Activated CD8-positive, alpha-beta memory T cell treated with anti-CD3 and anti-CD28 coated beads, Interleukin-2, amount 10 ng/mL, durations not matched to agents 7 days and 5 days (primary cell): ENCODE measurements at regions not wholly inside any gene's neighbourhood (a gene's known extent, or its start where the extent isn't known, plus 50 kb on each side); places are given as distances from the start of the nearest gene placed in this dataset.

Experiments
- ATAC-seq: fragments of 150-1000 bp; cut with Tn5 transposase; one replicate; pipeline ENCODE4 v1.10.0; 2021; ENCODE audit warnings: moderate library complexity
- CTCF ChIA-PET: fragments of 350-600 bp; sonication (Branson Sonifier 250); formaldehyde crosslinking; loops from one replicate; lab custom pipeline; 2021; ENCODE audit warnings: antibody characterized with exemption; lab: Charles Lee
- DNase-seq: peaks from one replicate; pipeline ENCODE4 v3.0.0-alpha.2; 2020
- H3K27ac Mint-ChIP-seq: one replicate; pipeline ENCODE4 v1.8.0; 2021; ENCODE audit warnings: mild to moderate bottlenecking, mixed read lengths
- H3K27me3 Mint-ChIP-seq: one replicate; pipeline ENCODE4 v1.8.0; 2021; ENCODE audit warnings: mixed read lengths
- H3K36me3 Mint-ChIP-seq: one replicate; pipeline ENCODE4 v1.8.0; 2021; ENCODE audit warnings: mild to moderate bottlenecking, mixed read lengths
- H3K4me1 Mint-ChIP-seq: one replicate; pipeline ENCODE4 v1.8.0; 2021; ENCODE audit warnings: mixed read lengths
- H3K4me3 Mint-ChIP-seq: one replicate; pipeline ENCODE4 v1.8.0; 2021; ENCODE audit warnings: mild to moderate bottlenecking, moderate library complexity, mixed read lengths
- H3K9me3 Mint-ChIP-seq: one replicate; pipeline ENCODE4 v1.8.0; 2022; ENCODE audit warnings: low read depth, mixed read lengths

GRCh38 chr7:15782656-15783055, 96.2 kb upstream of the MEOX2 start:
- CTCF ChIA-PET, result no interaction called here
- Mint-ChIP-seq H3K4me1 (no peaks in the 10 kb centered on the region), H3K9me3 (peaks cover 7% of the 10 kb centered on the region), H3K27ac (no peak overlapping the region), H3K36me3 (no peaks in the 10 kb centered on the region), H3K4me3 (no peak overlapping the region), H3K27me3 (no peaks in the 10 kb centered on the region)
- DNase-seq (no peak), ATAC-seq (no peak)

- Mint-ChIP-seq H3K36me3 (no peaks in the 10 kb centered on the region), H3K9me3 (peaks cover 7% of the 10 kb centered on the region)
Observed at GRCh38 chr7:15781944-15782343, 95.5 kb upstream of the MEOX2 start.

GRCh38 chr7:15780271-15780670, 93.8 kb upstream of the MEOX2 start:
- Mint-ChIP-seq H3K27ac (no peak overlapping the region), H3K27me3 (no peaks in the 10 kb centered on the region), H3K4me1 (no peaks in the 10 kb centered on the region), H3K36me3 (no peaks in the 10 kb centered on the region), H3K9me3 (peaks cover 2% of the 10 kb centered on the region), H3K4me3 (no peak overlapping the region)
- ATAC-seq, result no peak
- CTCF ChIA-PET, result no interaction called here
- DNase-seq, result no peak

More at GRCh38 chr7:15781944-15782343, 95.5 kb upstream of the MEOX2 start:
- H3K27ac Mint-ChIP-seq, result no peak overlapping the region
- CTCF ChIA-PET, result no interaction called here
- H3K4me3 Mint-ChIP-seq, result no peak overlapping the region
- H3K27me3 Mint-ChIP-seq, result no peaks in the 10 kb centered on the region
- no peak for DNase-seq
- ATAC-seq, result no peak
- H3K4me1 Mint-ChIP-seq, result no peaks in the 10 kb centered on the region

GRCh38 chr7:15778191-15778590, 91.7 kb upstream of the MEOX2 start:
- DNase-seq (no peak), ATAC-seq (no peak)
- Mint-ChIP-seq H3K9me3 (peaks cover 2% of the 10 kb centered on the region), H3K4me1 (no peaks in the 10 kb centered on the region), H3K4me3 (no peak overlapping the region), H3K36me3 (no peaks in the 10 kb centered on the region), H3K27ac (no peak overlapping the region), H3K27me3 (no peaks in the 10 kb centered on the region)
- CTCF ChIA-PET, result no interaction called here

- H3K27ac Mint-ChIP-seq, result no peak overlapping the region
- no peak overlapping the region for H3K4me3 Mint-ChIP-seq
- DNase-seq (no peak), ATAC-seq (no peak)
- H3K9me3 Mint-ChIP-seq, result peaks cover 5% of the 10 kb centered on the region
- H3K27me3 Mint-ChIP-seq, result no peaks in the 10 kb centered on the region
- no peaks in the 10 kb centered on the region for H3K4me1 Mint-ChIP-seq
- CTCF ChIA-PET, result no interaction called here
- no peaks in the 10 kb centered on the region for H3K36me3 Mint-ChIP-seq
Observed at GRCh38 chr7:15765753-15766152, 79.3 kb upstream of the MEOX2 start.

GRCh38 chr7:15764851-15765382, 78.4 kb upstream of the MEOX2 start:
- Mint-ChIP-seq H3K4me1 (no peaks in the 10 kb centered on the region), H3K27ac (no peak overlapping the region), H3K9me3 (peaks cover 2% of the 10 kb centered on the region), H3K36me3 (no peaks in the 10 kb centered on the region), H3K27me3 (no peaks in the 10 kb centered on the region), H3K4me3 (no peak overlapping the region)
- CTCF ChIA-PET, result no interaction called here
- ATAC-seq (no peak), DNase-seq (no peak)

- no peak overlapping the region for H3K4me3 Mint-ChIP-seq
- H3K27ac Mint-ChIP-seq, result no peak overlapping the region
- no peaks in the 10 kb centered on the region for H3K4me1 Mint-ChIP-seq
- CTCF ChIA-PET, result no interaction called here
- H3K9me3 Mint-ChIP-seq, result no peaks in the 10 kb centered on the region
- ATAC-seq, result no peak
- DNase-seq, result no peak
- no peaks in the 10 kb centered on the region for H3K36me3 Mint-ChIP-seq
- no peaks in the 10 kb centered on the region for H3K27me3 Mint-ChIP-seq
Observed at GRCh38 chr7:15764010-15764409, 77.5 kb upstream of the MEOX2 start.

GRCh38 chr7:15757041-15758000, 70.8 kb upstream of the MEOX2 start:
- H3K4me3 Mint-ChIP-seq, result no peak overlapping the region
- H3K36me3 Mint-ChIP-seq, result no peaks in the 10 kb centered on the region
- no peaks in the 10 kb centered on the region for H3K27me3 Mint-ChIP-seq
- ATAC-seq, result no peak
- CTCF ChIA-PET, result no interaction called here
- H3K9me3 Mint-ChIP-seq, result peaks cover 4% of the 10 kb centered on the region
- DNase-seq, result no peak
- H3K4me1 Mint-ChIP-seq, result no peaks in the 10 kb centered on the region
- H3K27ac Mint-ChIP-seq, result no peak overlapping the region

GRCh38 chr7:15755061-15755460, 68.6 kb upstream of the MEOX2 start:
- DNase-seq (no peak), ATAC-seq (no peak)
- peaks cover 7% of the 10 kb centered on the region for H3K9me3 Mint-ChIP-seq
- no peaks in the 10 kb centered on the region for H3K4me1 Mint-ChIP-seq
- H3K36me3 Mint-ChIP-seq, result no peaks in the 10 kb centered on the region
- H3K27ac Mint-ChIP-seq, result no peak overlapping the region
- no peak overlapping the region for H3K4me3 Mint-ChIP-seq
- H3K27me3 Mint-ChIP-seq, result no peaks in the 10 kb centered on the region
- CTCF ChIA-PET, result no interaction called here

GRCh38 chr7:15753887-15754579, 67.5 kb upstream of the MEOX2 start:
- DNase-seq (no peak), ATAC-seq (no peak)
- Mint-ChIP-seq H3K9me3 (peaks cover 7% of the 10 kb centered on the region), H3K4me3 (no peak overlapping the region), H3K36me3 (no peaks in the 10 kb centered on the region), H3K4me1 (no peaks in the 10 kb centered on the region), H3K27ac (no peak overlapping the region), H3K27me3 (no peaks in the 10 kb centered on the region)
- CTCF ChIA-PET, result no interaction called here

- DNase-seq, result no peak
- no peaks in the 10 kb centered on the region for H3K36me3 Mint-ChIP-seq
- peaks cover 7% of the 10 kb centered on the region for H3K9me3 Mint-ChIP-seq
- H3K4me1 Mint-ChIP-seq, result no peaks in the 10 kb centered on the region
- CTCF ChIA-PET, result no interaction called here
- H3K27ac Mint-ChIP-seq, result no peak overlapping the region
- H3K27me3 Mint-ChIP-seq, result no peaks in the 10 kb centered on the region
- ATAC-seq, result no peak
- no peak overlapping the region for H3K4me3 Mint-ChIP-seq
Observed at GRCh38 chr7:15752377-15752776, 65.9 kb upstream of the MEOX2 start.

- ATAC-seq, result no peak
Observed at GRCh38 chr7:15751191-15751701, 64.8 kb upstream of the MEOX2 start.

GRCh38 chr7:15750727-15751126, 64.2 kb upstream of the MEOX2 start:
- CTCF ChIA-PET, result no interaction called here
- H3K4me1 Mint-ChIP-seq, result no peaks in the 10 kb centered on the region
- H3K36me3 Mint-ChIP-seq, result no peaks in the 10 kb centered on the region
- no peak for DNase-seq
- no peaks in the 10 kb centered on the region for H3K27me3 Mint-ChIP-seq
- no peak overlapping the region for H3K4me3 Mint-ChIP-seq
- no peak overlapping the region for H3K27ac Mint-ChIP-seq
- no peak for ATAC-seq
- H3K9me3 Mint-ChIP-seq, result peaks cover 7% of the 10 kb centered on the region

More at GRCh38 chr7:15751191-15751701, 64.8 kb upstream of the MEOX2 start:
- CTCF ChIA-PET, result no interaction called here
- no peaks in the 10 kb centered on the region for H3K4me1 Mint-ChIP-seq
- H3K36me3 Mint-ChIP-seq, result no peaks in the 10 kb centered on the region
- no peak overlapping the region for H3K27ac Mint-ChIP-seq
- peaks cover 7% of the 10 kb centered on the region for H3K9me3 Mint-ChIP-seq
- H3K27me3 Mint-ChIP-seq, result no peaks in the 10 kb centered on the region
- H3K4me3 Mint-ChIP-seq, result no peak overlapping the region
- no peak for DNase-seq
